Keratinocyte (primary cell): ENCODE measurements at regions not wholly inside any gene's neighbourhood (a gene's known extent, or its start where the extent isn't known, plus 50 kb on each side); places are given as distances from the start of the nearest gene placed in this dataset.

Experiments
- CTCF ChIP-seq, 3 experiments: IDR thresholded peaks in 1 of 3; conservative IDR thresholded peaks in 1 of 3; optimal IDR thresholded peaks in 1 of 3; 2 replicates in 2 of 3; 3 replicates in 1 of 3; pipeline versions ENCODE3 to v1.5.1; 2011; ENCODE audit warnings: low read length in 3 of 3, mild to moderate bottlenecking in 3 of 3, moderate library complexity in 2 of 3, control low read depth in 1 of 3, inconsistent platforms in 1 of 3; ENCODE audit not compliant: insufficient read depth in 2 of 3; ENCODE audit errors: extremely low read depth in 1 of 3
- EZH2 ChIP-seq: IDR thresholded peaks from one replicate; pipeline ENCODE4 v1.6.1; 2012; ENCODE audit warnings: inconsistent platforms, mild to moderate bottlenecking, low read length, moderate library complexity

GRCh38 chr12:77723308-77723707 lies 107.4 kb upstream of the NAV3 start:
- no peak for TF ChIP-seq CTCF (optimal IDR thresholded peaks at IDR 0.05 in 1 of 3, IDR thresholded peaks at IDR 0.05 in 1 of 3, conservative IDR thresholded peaks at IDR 0.05 in 1 of 3; ENCODE audit: extremely low read depth in 1 of 3, insufficient read depth in 2 of 3, low read length in 3 of 3)
- TF ChIP-seq EZH2 = no peak
